GM21619 (cell line): ENCODE measurements at regions not wholly inside any gene's neighbourhood (a gene's known extent, or its start where the extent isn't known, plus 50 kb on each side); places are given as distances from the start of the nearest gene placed in this dataset.

Experiments used
- ATAC-seq: cut with Tn5 transposase; IDR thresholded peaks from one replicate; pipeline ENCODE4 v1.9.1; 2021; ENCODE audit not compliant: unreplicated experiment

DNA sequence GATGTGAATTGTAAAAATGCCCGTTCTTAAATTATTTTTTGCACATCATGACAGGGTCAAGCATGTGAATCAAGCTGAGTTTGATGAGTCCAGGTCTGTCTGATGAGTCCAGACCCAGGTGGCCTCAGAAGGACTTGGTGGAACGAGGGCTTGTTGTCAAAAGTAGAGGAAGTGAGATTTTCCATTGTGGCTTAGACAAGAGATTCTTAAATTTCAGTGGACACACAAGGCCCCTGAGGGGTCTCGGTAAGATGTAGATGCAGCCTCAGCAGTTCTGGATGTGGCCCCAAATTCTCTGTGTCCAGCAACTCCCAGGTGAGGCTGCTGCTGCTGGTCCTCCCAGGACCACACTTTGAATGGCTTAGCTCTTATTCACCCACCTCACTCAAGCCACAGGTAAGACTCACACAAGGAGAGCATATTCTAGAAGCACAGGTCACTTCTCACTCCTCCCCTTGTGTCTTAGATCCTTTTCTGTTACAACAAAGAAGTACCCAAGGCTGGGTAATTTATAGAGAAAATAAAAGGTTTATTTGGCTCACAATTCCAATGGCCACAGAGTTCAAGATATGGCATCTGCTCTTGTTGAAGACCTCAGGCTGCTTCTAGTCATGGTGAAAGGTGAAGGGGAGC, 98.8 kb downstream of the GGTLC2 start:
- no peak for ATAC-seq

DNA sequence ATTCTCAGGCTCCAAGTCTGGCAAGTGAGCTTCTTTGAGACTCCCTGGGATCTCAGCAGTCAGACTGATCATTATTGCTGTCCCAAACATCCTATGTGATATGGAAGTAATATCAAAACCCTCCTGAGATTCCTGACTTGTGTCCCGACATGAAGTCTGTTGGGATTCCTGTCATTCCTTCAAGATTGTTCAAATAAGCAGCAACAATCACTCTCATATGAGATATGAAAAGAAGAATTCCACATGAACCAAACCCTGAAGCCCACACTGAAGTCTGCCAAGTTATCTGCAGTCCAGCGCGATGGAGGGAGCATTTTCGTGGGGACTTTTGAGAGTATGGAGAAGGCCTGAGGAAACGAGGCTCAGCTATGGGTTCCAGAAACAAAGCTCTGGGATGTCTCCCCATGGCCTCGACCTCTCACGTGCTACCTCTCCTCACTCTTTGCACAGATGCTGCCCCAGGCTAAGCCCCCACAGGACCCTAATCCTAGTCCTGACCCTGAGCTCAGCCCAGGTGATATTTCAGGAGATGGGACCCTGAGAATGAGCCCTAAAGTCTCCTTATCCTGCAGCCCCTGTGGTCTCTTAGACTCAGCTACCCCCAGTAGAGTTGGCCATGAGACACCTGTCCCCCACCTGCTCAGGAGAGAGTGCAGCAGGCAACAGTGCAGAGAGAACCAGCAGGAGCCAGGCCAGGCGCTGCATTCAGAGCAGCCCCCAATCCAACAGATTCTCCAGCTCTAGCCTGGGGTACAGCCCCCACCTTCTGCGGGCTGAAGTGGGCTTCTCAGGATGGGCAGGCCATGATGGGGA, 100.2 kb downstream of the GGTLC2 start:
- no peak for ATAC-seq

DNA sequence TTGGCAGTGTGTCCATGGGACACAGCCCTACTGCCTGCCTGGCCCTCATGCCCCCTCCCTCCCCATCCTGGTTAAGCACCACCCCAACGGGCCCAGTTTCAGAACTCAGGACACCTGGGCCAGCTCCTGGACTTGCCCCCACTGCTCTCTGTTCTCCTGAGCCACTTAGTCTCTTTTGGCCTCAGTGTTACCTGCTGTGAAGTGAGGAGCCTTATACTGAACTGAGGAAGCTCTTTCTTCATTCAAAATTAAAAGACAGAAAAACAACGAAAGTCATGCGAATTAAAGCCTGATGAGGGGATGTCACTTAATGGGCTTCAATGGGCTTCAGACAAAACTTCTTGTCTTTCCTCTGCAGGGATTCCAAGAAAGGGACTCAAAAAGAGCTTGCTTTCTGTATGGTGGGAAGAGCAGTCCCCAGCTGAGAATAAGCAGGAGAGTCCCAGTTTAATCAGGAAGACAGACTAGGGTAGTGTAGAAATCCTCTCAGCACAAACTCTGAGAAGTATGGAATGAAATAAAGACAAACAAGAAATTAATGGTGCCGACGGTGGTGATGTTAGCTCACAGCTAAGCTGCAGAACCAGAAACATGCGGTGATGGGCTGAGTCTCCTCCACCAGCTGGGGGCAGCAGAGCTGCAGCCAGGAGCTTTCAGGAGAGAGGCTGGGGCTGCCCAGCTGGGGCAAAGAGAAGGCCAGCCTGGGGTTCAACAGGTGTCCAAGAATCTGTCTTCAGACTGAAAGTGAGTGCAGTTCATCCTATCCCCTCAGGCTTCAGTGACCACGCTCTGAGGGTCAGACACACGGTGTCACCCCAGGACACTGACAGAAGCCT, 101.0 kb downstream of the GGTLC2 start:
- ATAC-seq: no peak

GRCh38 chr22:22746061-22746962, 101.9 kb downstream of the GGTLC2 start:
- no peak for ATAC-seq

DNA sequence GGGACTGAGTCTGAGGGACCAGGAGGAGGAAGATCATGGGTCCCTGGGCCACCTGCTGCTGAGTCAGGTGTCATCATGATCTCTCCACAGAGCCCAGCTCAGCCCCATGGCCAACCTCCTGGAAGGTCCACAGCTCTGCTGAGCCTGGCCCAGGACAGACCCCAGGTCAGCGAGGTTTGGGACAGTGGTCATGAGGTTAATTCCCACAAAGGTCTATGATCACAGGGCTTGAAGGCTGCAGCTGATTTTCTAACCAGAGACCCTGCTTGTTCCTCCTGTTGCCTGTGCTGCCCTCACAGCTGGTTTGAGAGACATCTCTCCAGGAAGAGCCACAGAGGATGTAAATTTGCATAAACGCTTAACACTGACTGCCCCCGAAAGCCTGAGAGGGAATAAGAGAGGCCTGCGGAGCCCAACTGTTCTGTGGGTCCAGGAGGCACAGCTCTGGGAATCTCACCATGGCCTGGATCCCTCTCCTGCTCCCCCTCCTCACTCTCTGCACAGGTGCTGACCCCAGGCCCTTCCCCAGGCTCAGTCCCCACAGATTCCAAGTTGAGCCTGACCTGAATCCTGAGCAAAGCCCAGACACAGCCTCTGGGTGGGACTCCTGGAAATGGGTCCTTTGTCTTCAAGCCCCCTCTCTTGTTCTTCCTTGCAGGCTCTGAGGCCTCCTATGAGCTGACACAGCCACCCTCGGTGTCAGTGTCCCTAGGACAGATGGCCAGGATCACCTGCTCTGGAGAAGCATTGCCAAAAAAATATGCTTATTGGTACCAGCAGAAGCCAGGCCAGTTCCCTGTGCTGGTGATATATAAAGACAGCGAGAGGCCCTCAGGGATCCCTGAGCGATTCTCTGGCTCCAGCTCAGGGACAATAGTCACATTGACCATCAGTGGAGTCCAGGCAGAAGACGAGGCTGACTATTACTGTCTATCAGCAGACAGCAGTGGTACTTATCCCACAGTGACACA, 102.8 kb downstream of the GGTLC2 start:
- ATAC-seq: peak; percentile 67

DNA sequence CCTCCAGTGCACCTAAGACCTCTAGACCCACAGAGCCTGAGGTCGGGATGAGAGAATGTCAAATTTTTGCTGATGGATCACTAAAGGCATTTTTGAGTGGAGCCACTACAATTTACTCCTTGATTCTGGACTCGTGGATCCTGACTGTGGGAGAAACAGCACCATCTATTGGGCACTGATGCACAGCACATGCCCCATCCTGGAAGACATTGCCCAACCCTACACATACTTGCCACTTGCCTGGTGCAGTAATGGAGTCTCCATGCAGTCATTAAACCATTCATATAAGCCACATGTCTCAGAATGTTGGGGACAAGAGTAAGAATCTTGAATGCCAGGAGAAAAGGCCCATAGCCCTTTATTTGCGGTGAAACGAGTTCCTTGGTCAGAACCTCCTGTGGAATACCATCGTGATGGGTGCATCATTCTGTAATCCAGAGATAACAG, 103.9 kb downstream of the GGTLC2 start:
- ATAC-seq: no peak

DNA sequence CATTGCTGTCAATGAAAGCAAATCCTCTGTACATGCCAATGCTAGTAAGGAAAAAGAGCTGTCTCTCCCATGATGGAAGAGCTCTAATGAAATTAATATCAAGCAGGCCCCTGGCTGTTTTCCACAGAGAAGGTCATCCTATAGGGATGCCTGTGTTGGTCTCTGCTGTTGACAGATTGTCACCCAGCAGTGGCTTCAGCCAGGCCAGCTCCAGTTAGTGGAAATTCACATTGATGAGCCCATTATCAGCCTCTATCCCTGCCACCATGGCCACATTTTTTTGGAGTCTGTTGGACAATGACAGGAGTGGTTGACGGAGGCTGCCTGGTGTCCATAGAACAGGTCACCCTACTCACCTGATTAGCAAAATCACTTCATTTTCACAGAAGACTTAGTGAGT, 104.3 kb downstream of the GGTLC2 start:
- no peak for ATAC-seq

- no peak for ATAC-seq
These were observed 104.8 kb downstream of the GGTLC2 start for GRCh38 chr22:22749167-22749758.

- no peak for ATAC-seq
These were observed 106.1 kb downstream of the GGTLC2 start for GRCh38 chr22:22750335-22751042.

GRCh38 chr22:22751043-22751603, 106.7 kb downstream of the GGTLC2 start:
- no peak for ATAC-seq

DNA sequence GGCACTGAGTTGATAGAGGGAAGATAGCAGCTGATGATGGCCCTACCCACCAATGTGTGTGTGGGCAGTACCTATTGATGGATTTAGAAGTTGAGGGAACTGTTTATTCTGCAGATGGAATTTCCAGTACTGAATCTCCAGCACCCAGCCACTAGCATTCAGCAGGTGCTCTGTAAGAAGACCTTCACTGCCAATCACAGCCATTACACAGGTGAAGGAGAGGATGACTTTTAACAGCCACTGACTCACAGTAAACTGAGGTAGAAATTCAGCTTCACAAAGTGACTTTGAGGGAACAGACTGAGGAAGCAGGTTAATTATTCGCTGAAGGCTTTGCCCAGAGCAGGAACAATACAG, 107.8 kb downstream of the GGTLC2 start:
- ATAC-seq: no peak

DNA sequence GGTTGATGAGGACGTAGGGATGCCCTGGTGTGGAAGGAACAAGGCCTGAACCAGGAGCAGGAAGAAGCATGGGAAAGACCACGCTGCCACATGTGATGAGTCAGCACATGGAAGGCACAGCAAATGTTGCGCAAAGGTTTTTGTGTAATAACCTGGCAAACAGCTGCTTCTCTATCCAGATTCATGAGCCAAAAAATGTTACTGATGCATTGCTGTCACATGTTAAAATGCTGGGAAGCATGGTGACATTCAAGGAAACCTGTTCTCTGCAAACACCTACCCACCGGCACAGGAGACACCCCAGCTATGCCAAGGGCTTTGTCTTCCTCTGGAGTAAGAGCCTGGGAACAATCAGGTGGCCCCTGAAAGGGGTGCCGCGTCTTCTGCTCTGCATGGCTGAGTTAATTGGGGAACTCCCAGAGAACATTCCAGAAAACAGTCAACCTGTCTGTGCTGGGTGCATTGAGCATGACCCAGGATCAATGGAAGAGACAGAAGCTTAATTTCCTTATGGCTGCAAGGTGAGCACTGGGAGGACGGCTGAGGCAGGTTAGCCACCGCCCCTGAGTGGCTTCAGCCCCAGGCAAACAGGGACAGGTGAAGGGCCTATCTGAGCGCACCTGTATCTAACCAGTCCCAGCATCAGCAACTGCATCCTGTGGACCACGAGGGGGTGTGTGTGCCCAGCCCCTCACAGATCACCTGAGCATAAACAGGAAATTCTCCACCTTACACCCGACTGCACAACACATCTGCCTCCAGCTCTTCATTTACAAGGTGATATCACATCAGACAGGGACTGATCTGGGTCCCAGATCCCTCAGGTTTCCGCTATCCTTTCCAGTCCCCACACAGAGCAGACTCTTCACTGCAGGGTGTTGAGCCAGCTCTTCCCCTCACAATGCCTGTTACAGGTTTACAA, 108.4 kb downstream of the GGTLC2 start:
- no peak for ATAC-seq

DNA sequence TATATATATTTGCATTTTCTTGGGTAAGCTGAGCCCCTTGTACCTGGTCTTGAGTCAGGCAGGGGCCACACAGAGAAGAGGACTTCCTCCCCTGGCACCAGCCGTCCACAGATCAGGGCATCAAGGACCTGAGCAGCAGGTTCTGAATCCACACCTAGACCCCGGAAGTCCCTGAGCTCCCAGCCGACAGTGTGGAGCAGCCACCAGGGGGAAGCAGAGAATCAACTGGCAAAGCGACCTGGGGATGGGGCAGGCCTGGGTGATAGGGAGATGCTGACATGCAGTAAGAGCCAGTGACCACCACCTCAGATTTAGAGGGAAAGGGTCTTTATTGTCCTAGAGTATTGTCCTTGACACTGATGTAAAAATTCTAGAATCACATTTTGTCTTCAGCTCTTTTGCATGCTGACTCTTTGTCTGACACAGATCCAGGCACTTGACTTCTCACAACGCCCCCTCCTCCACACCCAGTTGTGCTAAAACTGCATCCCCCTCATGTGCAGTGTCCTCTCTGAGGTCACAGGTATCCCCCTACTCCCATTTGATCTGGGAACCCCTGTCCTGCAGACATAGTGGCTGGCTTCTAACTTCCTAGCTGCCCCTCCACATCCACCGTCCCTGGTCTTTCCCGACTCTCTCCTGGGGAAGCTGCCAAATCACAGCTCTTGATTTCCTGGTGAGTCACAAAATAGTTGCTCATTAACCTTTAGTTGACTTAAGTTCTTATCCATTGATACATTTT, 109.3 kb downstream of the GGTLC2 start:
- ATAC-seq: peak; percentile 51

DNA sequence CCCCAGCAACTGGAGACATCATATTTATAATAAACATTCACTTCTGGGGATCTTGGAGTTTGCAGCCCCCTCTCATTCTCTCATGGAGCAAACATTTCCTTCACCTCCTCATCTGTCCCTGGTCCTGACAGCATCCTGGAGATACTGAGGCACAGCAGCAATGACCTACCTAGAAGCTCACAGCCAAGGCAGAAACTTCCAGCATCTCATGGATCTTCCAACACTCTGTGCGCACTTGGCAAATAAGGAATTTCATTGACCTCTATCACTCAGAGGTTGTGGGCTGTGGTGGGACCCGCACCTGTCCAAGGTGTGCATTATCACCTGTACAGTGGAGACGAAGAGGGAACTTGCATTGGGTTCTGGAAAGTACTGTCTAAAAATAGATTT, 109.8 kb downstream of the GGTLC2 start:
- no peak for ATAC-seq

GRCh38 chr22:22754961-22755777, 110.8 kb downstream of the GGTLC2 start:
- ATAC-seq: no peak

DNA sequence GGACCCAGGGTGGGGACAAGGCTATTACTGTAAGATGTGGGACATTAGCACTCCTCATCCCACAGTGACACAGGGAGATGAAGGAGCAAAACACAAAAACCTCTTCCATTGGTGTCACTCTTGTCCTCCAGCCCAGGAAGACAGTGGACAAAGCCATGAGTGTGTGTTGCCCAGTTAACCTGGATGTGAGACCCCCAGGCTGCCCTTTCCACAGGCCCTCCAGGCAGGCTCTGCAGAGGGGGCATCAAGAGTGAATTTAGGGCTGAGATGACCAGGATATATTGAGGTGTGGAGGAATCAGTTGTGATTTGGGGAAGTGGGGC, 111.3 kb downstream of the GGTLC2 start:
- no peak for ATAC-seq
